Astrocyte (in vitro differentiated cells and primary cell): ENCODE measurements at regions not wholly inside any gene's neighbourhood (a gene's known extent, or its start where the extent isn't known, plus 50 kb on each side); places are given as distances from the start of the nearest gene placed in this dataset.
"Not testable (repeated sequence)": the region's sequence is repeated elsewhere in the genome, so short reads cannot be mapped to it uniquely, and the experiment has no call there.

Experiments used
- EZH2 ChIP-seq: IDR thresholded peaks from 2 replicates; pipeline ENCODE4 v1.6.1; 2012; ENCODE audit warnings: mild to moderate bottlenecking, low read length, inconsistent platforms; ENCODE audit not compliant: insufficient read depth
- TF ChIP-seq, protein P1 (sequence below): IDR thresholded peaks from 2 replicates; pipeline ENCODE4 v1.5.1; 2011; ENCODE audit warnings: low read depth, mild to moderate bottlenecking, inconsistent platforms, low read length, moderate library complexity; ENCODE audit not compliant: insufficient read depth

GRCh38 chr1:99508733-99509445 lies 137.0 kb upstream of the PALMD start:
- TF ChIP-seq EZH2: not testable (repeated sequence)
- TF ChIP-seq, protein P1, sequence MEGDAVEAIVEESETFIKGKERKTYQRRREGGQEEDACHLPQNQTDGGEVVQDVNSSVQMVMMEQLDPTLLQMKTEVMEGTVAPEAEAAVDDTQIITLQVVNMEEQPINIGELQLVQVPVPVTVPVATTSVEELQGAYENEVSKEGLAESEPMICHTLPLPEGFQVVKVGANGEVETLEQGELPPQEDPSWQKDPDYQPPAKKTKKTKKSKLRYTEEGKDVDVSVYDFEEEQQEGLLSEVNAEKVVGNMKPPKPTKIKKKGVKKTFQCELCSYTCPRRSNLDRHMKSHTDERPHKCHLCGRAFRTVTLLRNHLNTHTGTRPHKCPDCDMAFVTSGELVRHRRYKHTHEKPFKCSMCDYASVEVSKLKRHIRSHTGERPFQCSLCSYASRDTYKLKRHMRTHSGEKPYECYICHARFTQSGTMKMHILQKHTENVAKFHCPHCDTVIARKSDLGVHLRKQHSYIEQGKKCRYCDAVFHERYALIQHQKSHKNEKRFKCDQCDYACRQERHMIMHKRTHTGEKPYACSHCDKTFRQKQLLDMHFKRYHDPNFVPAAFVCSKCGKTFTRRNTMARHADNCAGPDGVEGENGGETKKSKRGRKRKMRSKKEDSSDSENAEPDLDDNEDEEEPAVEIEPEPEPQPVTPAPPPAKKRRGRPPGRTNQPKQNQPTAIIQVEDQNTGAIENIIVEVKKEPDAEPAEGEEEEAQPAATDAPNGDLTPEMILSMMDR: not testable (repeated sequence)
